ENCODE measurements at regions not wholly inside any gene's neighbourhood (a gene's known extent, or its start where the extent isn't known, plus 50 kb on each side); places are given as distances from the start of the nearest gene placed in this dataset.
A peak's percentile ranks its signal among the peaks of the same experiment; 100 is the strongest.
"Not testable (repeated sequence)": the region's sequence is repeated elsewhere in the genome, so short reads cannot be mapped to it uniquely, and the experiment has no call there.

- TF ChIP-seq POLR2A (IDR thresholded peaks at IDR 0.05; ENCODE audit: low read depth, low read length) = no peak
- DNase-seq (ENCODE audit: insufficient read length, low spot score) (peak; percentile 82), FAIRE-seq (peak; percentile 20)
These were observed 85.3 kb downstream of the RFLNA start for GRCh38 chr12:124379938-124380754.

DNA sequence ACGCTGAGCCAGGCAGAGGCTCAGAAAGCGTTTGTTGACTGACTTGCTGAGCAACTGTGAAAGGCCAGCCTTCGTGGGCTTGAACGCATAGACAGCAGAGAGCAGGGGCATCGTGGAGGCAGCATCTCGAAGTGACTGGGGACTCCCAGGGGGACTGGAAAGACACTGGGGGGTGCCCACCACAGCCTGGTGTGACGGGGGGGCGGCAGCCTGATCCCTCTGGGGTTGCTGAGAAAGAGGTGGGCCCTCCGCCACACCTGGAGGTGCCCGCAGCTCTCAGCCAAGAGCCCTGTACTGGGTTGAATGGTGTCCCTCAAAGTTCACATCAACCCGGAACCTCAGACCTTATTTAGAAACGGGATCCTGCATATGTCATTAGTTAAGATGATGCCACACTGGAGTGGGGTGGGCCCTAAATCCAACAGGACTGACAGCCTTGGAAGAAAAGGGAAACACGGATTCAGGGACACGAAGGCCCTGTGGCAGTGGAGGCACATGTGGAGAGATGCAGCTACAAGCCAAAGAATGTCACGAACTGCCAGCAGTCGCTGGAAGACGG lies 84.6 kb downstream of the RFLNA start:
- no peak for TF ChIP-seq POLR2A (IDR thresholded peaks at IDR 0.05; ENCODE audit: low read depth, low read length)
- no peak for FAIRE-seq
- no peak for DNase-seq (ENCODE audit: insufficient read length, low spot score)

DNA sequence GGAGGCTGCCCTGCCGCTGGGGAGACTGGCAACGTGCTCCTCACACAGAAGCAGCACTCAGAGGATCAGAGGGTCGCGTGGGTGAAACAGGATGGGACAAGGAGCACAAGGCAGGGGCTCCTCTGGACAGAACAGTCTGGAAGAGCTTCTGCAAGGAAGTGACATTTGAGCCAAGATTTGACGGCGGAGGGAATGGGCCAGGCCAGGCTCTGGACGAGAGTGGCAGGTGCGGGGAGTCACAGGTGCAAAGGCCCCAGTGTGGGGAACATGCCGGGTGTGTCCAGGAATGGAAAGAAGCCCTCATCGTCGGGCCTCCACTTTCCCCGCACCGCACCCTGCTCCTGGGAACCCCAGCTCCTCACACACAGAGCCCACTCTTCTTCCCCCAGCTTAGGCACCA lies 84.0 kb downstream of the RFLNA start:
- TF ChIP-seq POLR2A (IDR thresholded peaks at IDR 0.05; ENCODE audit: low read depth, low read length) = no peak
- FAIRE-seq = no peak

DNA sequence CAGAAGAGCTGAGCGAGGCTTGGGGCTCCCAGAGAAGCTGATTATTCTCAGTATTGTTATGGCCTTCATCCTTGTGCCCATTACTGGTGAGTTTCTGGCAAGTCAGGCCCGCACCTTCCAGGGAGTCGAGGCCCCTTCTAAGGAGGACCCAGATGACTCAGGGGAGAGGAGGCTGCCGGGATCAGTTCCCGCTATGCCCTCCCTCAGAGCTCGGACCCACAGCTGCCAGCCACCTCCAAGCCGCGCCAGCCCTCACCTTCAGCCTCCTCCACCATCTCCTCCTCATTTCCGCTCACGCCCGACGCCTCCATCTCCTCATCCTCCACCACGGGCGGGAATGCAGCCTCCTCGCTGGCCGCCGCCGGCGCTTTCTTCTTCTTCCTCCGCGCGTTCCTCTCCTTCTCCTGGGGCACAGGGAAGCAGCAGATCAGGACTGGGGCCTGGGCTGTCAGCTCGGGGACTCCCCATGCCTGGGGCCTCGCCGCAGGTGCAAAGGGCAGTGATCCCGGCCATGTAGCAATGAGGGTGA lies 83.2 kb downstream of the RFLNA start:
- DNase-seq (ENCODE audit: insufficient read length, low spot score) = no peak
- no peak for FAIRE-seq
- no peak for TF ChIP-seq POLR2A (IDR thresholded peaks at IDR 0.05; ENCODE audit: low read depth, low read length)

More for the DNA sequence above, 84.0 kb downstream of the RFLNA start:
- DNase-seq (ENCODE audit: insufficient read length, low spot score) = no peak

- no peak for TF ChIP-seq POLR2A (IDR thresholded peaks at IDR 0.05; ENCODE audit: low read depth, low read length)
- DNase-seq (ENCODE audit: insufficient read length, low spot score) (no peak), FAIRE-seq (no peak)
These were observed 81.5 kb downstream of the RFLNA start for GRCh38 chr12:124376435-124376834.

- no peak for FAIRE-seq
These were observed 80.9 kb downstream of the RFLNA start for GRCh38 chr12:124375789-124376175.

GRCh38 chr12:124375141-124375788 lies 80.4 kb downstream of the RFLNA start:
- no peak for TF ChIP-seq POLR2A (IDR thresholded peaks at IDR 0.05; ENCODE audit: low read depth, low read length)
- no peak for DNase-seq (ENCODE audit: insufficient read length, low spot score)
- FAIRE-seq = no peak

More at GRCh38 chr12:124375789-124376175, 80.9 kb downstream of the RFLNA start:
- no peak for TF ChIP-seq POLR2A (IDR thresholded peaks at IDR 0.05; ENCODE audit: low read depth, low read length)
- DNase-seq (ENCODE audit: insufficient read length, low spot score) = no peak

GRCh38 chr12:124374567-124374966 lies 79.7 kb downstream of the RFLNA start:
- no peak for DNase-seq (ENCODE audit: insufficient read length, low spot score)
- FAIRE-seq = no peak
- TF ChIP-seq POLR2A (IDR thresholded peaks at IDR 0.05; ENCODE audit: low read depth, low read length) = no peak

DNA sequence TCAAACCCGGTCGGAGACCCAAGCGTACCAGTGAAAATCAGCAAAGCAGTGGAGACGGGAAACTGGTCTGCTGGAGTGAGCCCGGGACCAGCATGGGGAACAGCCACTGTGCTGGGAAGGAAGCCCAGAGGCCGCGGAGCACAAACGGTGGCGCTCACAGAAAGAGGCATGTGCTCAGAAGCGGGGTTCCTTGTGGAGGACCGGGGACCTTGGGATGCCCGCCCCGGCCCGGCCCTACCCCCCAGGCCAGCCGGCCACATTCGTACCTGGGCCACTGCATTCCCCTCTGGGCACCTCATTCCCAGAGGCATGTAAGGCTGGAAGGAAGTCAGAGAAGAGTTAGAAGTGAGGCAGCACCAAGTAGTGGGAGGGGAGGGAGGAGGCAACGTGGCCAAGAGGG lies 79.3 kb downstream of the RFLNA start:
- no peak for FAIRE-seq
- DNase-seq (ENCODE audit: insufficient read length, low spot score) = no peak
- TF ChIP-seq POLR2A (IDR thresholded peaks at IDR 0.05; ENCODE audit: low read depth, low read length) = no peak

GRCh38 chr12:124373701-124374100 lies 78.8 kb downstream of the RFLNA start:
- not testable (repeated sequence) for DNase-seq (ENCODE audit: insufficient read length, low spot score); FAIRE-seq

- DNase-seq (ENCODE audit: insufficient read length, low spot score) (no peak), FAIRE-seq (no peak)
- no peak for TF ChIP-seq POLR2A (IDR thresholded peaks at IDR 0.05; ENCODE audit: low read depth, low read length)
These were observed 77.9 kb downstream of the RFLNA start for GRCh38 chr12:124372831-124373230.

DNA sequence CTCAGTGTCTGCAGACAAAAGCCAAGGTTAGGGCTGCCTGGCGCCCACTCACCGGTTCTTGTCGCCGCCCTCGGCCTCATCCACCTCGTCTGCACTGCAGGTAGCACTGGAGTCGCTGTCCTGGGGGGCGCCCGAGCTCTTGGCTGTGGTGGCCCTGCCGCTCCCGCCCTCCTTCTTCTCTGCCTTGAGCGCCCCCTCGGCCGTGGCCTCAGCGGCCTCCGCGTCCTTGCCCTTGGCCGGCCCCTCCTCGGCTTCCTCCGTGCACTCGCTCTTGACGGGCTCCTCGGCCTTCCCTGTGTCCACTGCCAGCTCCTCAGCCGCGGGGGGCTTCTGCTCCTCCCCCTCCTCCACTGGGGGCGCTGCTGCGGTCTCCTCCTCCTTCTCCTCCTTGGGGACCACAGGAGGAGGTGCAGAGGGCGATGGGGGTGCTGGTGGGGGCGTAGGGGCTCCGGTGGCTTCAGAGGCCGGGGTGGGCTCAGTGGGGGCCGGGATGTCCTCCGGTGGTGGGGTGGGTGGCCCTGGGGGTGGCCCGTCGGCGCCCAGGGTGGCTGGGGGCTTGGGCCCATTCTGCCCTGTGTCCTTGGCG lies 77.2 kb downstream of the RFLNA start:
- DNase-seq (ENCODE audit: insufficient read length, low spot score) (no peak), FAIRE-seq (no peak)
- TF ChIP-seq POLR2A (IDR thresholded peaks at IDR 0.05; ENCODE audit: low read depth, low read length) = no peak

GRCh38 chr12:124371366-124371765 lies 76.5 kb downstream of the RFLNA start:
- FAIRE-seq (no peak), DNase-seq (ENCODE audit: insufficient read length, low spot score) (no peak)
- no peak for TF ChIP-seq POLR2A (IDR thresholded peaks at IDR 0.05; ENCODE audit: low read depth, low read length)

GRCh38 chr12:124370851-124371250 lies 76.0 kb downstream of the RFLNA start:
- no peak for TF ChIP-seq POLR2A (IDR thresholded peaks at IDR 0.05; ENCODE audit: low read depth, low read length)
- FAIRE-seq (no peak), DNase-seq (ENCODE audit: insufficient read length, low spot score) (no peak)
